ENCODE measurements at regions not wholly inside any gene's neighbourhood (a gene's known extent, or its start where the extent isn't known, plus 50 kb on each side); places are given as distances from the start of the nearest gene placed in this dataset.

- TF ChIP-seq, protein P1, sequence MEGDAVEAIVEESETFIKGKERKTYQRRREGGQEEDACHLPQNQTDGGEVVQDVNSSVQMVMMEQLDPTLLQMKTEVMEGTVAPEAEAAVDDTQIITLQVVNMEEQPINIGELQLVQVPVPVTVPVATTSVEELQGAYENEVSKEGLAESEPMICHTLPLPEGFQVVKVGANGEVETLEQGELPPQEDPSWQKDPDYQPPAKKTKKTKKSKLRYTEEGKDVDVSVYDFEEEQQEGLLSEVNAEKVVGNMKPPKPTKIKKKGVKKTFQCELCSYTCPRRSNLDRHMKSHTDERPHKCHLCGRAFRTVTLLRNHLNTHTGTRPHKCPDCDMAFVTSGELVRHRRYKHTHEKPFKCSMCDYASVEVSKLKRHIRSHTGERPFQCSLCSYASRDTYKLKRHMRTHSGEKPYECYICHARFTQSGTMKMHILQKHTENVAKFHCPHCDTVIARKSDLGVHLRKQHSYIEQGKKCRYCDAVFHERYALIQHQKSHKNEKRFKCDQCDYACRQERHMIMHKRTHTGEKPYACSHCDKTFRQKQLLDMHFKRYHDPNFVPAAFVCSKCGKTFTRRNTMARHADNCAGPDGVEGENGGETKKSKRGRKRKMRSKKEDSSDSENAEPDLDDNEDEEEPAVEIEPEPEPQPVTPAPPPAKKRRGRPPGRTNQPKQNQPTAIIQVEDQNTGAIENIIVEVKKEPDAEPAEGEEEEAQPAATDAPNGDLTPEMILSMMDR (IDR thresholded peaks at IDR 0.05), result no peak
- TF ChIP-seq POLR2A (IDR thresholded peaks at IDR 0.05), result no peak
These were observed 521.0 kb upstream of the MYT1L start for GRCh38 chr2:2851806-2852777.

All from uterus (tissue), 2 donors.